OCI-LY7 (cell line): ENCODE measurements at regions not wholly inside any gene's neighbourhood (a gene's known extent, or its start where the extent isn't known, plus 50 kb on each side); places are given as distances from the start of the nearest gene placed in this dataset.

Source experiments
- BruUV-seq: library from RNA; stranded (reverse); fragments of 400-500 nt; replicated peaks from 2 replicates; lab custom pipeline; 2021; lab: Mats Ljungman, UMichigan
- CTCF ChIA-PET: fragments of 300-600 bp; sonication (Branson Sonifier 250); formaldehyde crosslinking; loops from one replicate; lab custom pipeline; 2022; ENCODE audit warnings: antibody characterized with exemption; ENCODE audit not compliant: unreplicated experiment; lab: Charles Lee
- POLR2A ChIA-PET: fragments of 300-600 bp; sonication (Branson Sonifier 250); formaldehyde crosslinking; loops from one replicate; lab custom pipeline; 2022; ENCODE audit warnings: antibody characterized with exemption; lab: Charles Lee
- DNase-seq: peaks from one replicate; pipeline ENCODE4 v3.0.0-alpha.2; 2015; ENCODE audit warnings: low spot score
- H2AFZ ChIP-seq: fragments of 200-600 bp; sonication (generic), shearing (Covaris generic); 2 replicates; pipeline ENCODE4 v1.6.1; 2014; ENCODE audit warnings: mild to moderate bottlenecking, antibody characterized with exemption, low read length, moderate library complexity
- H3K27ac ChIP-seq: fragments of 200-600 bp; sonication (generic); 2 replicates; pipeline ENCODE4 v1.5.1; 2014; ENCODE audit warnings: mixed run types, low read depth, mild to moderate bottlenecking, moderate library complexity, low read length, inconsistent platforms; ENCODE audit not compliant: poor library complexity, severe bottlenecking
- H3K36me3 ChIP-seq: fragments of 200-600 bp; sonication (generic); 2 replicates; pipeline ENCODE4 v1.6.1; 2014; ENCODE audit warnings: mild to moderate bottlenecking, antibody characterized with exemption, low read length, moderate library complexity, mixed read lengths; ENCODE audit not compliant: insufficient read depth
- H3K4me1 ChIP-seq: fragments of 200-600 bp; sonication (generic); 2 replicates; pipeline ENCODE4 v1.5.1; 2014; ENCODE audit warnings: mild to moderate bottlenecking, low read length; ENCODE audit not compliant: insufficient read depth, poor library complexity, severe bottlenecking
- H3K4me2 ChIP-seq: fragments of 200-600 bp; sonication (generic); 2 replicates; pipeline ENCODE4 v1.6.1; 2014; ENCODE audit warnings: mild to moderate bottlenecking, low read length
- H3K4me3 ChIP-seq: fragments of 200-600 bp; sonication (generic); 2 replicates; pipeline ENCODE4 v1.5.1; 2014; ENCODE audit warnings: mild to moderate bottlenecking, low read depth, low read length; ENCODE audit not compliant: poor library complexity, severe bottlenecking
- H3K79me2 ChIP-seq: fragments of 200-600 bp; sonication (generic); 2 replicates; pipeline ENCODE4 v1.6.1; 2016; ENCODE audit warnings: low read depth, mild to moderate bottlenecking, low read length, moderate library complexity, mixed read lengths; ENCODE audit not compliant: insufficient read depth
- H3K9me2 ChIP-seq: fragments of 200-600 bp; sonication (generic); 2 replicates; pipeline ENCODE4 v1.6.1; 2016; ENCODE audit warnings: mild to moderate bottlenecking, low read length, mixed read lengths; ENCODE audit not compliant: insufficient read depth
- H3K9me3 ChIP-seq: fragments of 200-600 bp; sonication (generic); 2 replicates; pipeline ENCODE4 v1.6.1; 2014; ENCODE audit warnings: mild to moderate bottlenecking, mixed run types, low read length, mixed read lengths
- H4K20me1 ChIP-seq: fragments of 200-600 bp; sonication (generic); 2 replicates; pipeline ENCODE4 v1.6.1; 2014; ENCODE audit warnings: mild to moderate bottlenecking, antibody characterized with exemption, low read length, moderate library complexity, mixed read lengths; ENCODE audit not compliant: insufficient read depth
- EZH2phosphoT487 ChIP-seq: fragments of 200-600 bp; sonication (generic); IDR thresholded peaks from 2 replicates; pipeline ENCODE4 v1.6.1; 2018; ENCODE audit warnings: low read depth, borderline replicate concordance, mild to moderate bottlenecking, mixed run types, antibody characterized with exemption, low read length, moderate library complexity, mixed read lengths
- intact Hi-C: fragments of 100-400 bp; cut with micrococcal nuclease; formaldehyde crosslinking; loops from one replicate; pipeline ENCODE4 v1.10.0; 2022; ENCODE audit not compliant: unreplicated experiment
- TF ChIP-seq, protein P1 (sequence below): fragments of 200-600 bp; sonication (generic); conservative IDR thresholded peaks from 2 replicates; pipeline ENCODE4 v1.5.1; 2014; ENCODE audit warnings: mild to moderate bottlenecking, antibody characterized with exemption, low read length, moderate library complexity, mixed read lengths

- Histone ChIP-seq H3K9me3 (no peaks in the 10 kb centered on the region), H3K4me3 (no peak overlapping the region), H3K9me2 (no peaks in the 10 kb centered on the region), H3K4me2 (no peak overlapping the region), H4K20me1 (no peaks in the 10 kb centered on the region), H3K27ac (no peak overlapping the region), H3K36me3 (no peaks in the 10 kb centered on the region), H3K79me2 (no peaks in the 10 kb centered on the region), H2AFZ (no peak overlapping the region), H3K4me1 (no peaks in the 10 kb centered on the region)
- no peak for DNase-seq
- intact Hi-C loops = no loop called here
- CTCF ChIA-PET = no interaction called here
- POLR2A ChIA-PET = interaction anchor here (0.6 kb wide), 1 partner anchor 1013 kb away, joined by 3 read pairs; no protein-coding TSS in a partner anchor
- no peak for TF ChIP-seq EZH2phosphoT487
- TF ChIP-seq, protein P1, sequence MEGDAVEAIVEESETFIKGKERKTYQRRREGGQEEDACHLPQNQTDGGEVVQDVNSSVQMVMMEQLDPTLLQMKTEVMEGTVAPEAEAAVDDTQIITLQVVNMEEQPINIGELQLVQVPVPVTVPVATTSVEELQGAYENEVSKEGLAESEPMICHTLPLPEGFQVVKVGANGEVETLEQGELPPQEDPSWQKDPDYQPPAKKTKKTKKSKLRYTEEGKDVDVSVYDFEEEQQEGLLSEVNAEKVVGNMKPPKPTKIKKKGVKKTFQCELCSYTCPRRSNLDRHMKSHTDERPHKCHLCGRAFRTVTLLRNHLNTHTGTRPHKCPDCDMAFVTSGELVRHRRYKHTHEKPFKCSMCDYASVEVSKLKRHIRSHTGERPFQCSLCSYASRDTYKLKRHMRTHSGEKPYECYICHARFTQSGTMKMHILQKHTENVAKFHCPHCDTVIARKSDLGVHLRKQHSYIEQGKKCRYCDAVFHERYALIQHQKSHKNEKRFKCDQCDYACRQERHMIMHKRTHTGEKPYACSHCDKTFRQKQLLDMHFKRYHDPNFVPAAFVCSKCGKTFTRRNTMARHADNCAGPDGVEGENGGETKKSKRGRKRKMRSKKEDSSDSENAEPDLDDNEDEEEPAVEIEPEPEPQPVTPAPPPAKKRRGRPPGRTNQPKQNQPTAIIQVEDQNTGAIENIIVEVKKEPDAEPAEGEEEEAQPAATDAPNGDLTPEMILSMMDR = no peak
- BruUV-seq = no TSS peak
These were observed 573.8 kb downstream of the POM121L12 start for GRCh38 chr7:53609185-53609584.

- TF ChIP-seq, protein P1 = no peak
- TF ChIP-seq EZH2phosphoT487 = no peak
- no TSS peak for BruUV-seq
- Histone ChIP-seq H2AFZ (no peak overlapping the region), H3K4me1 (no peaks in the 10 kb centered on the region), H3K36me3 (no peaks in the 10 kb centered on the region), H3K9me3 (no peaks in the 10 kb centered on the region), H3K79me2 (no peaks in the 10 kb centered on the region), H3K4me2 (no peak overlapping the region), H4K20me1 (no peaks in the 10 kb centered on the region), H3K27ac (no peak overlapping the region), H3K4me3 (no peak overlapping the region), H3K9me2 (no peaks in the 10 kb centered on the region)
- CTCF ChIA-PET = no interaction called here
- no peak for DNase-seq
- intact Hi-C loops = no loop called here
- POLR2A ChIA-PET = no interaction called here
These were observed 575.6 kb downstream of the POM121L12 start for GRCh38 chr7:53611043-53611442.

DNA sequence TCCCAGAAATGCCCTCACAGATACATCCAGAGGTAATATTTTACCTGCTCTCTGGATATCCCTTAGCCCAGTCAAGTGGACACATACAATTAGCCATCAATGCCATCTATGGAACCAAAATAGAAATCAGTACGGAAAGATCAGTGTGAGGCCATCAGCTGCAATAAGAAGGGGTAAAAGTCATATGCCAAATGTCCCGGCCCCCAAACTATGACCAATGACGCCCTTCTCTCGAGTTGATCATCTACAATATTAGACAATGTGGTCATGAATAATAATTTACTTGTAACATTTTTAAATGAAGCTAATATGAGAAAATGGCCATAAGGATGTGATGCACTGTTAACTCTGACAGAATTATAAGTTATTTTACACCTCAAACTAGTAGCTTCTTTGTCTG is 588.9 kb downstream of the POM121L12 start:
- DNase-seq = no peak
- intact Hi-C loops = no loop called here
- no TSS peak for BruUV-seq
- Histone ChIP-seq H3K9me3 (no peaks in the 10 kb centered on the region), H3K4me2 (no peak overlapping the region), H3K9me2 (no peaks in the 10 kb centered on the region), H2AFZ (no peak overlapping the region), H3K4me1 (no peaks in the 10 kb centered on the region), H3K79me2 (no peaks in the 10 kb centered on the region), H3K27ac (no peak overlapping the region), H3K4me3 (no peak overlapping the region), H3K36me3 (no peaks in the 10 kb centered on the region), H4K20me1 (no peaks in the 10 kb centered on the region)
- ChIA-PET CTCF (no interaction called here), POLR2A (interaction anchor here (0.6 to 0.7 kb wide), 3 partner anchors 65 to 1936 kb away, joined by 3 read pairs; no protein-coding TSS in a partner anchor)
- TF ChIP-seq, protein P1 = no peak
- no peak for TF ChIP-seq EZH2phosphoT487
